Hypothalamus (tissue), 51 donors: ENCODE measurements at regions not wholly inside any gene's neighbourhood (a gene's known extent, or its start where the extent isn't known, plus 50 kb on each side); places are given as distances from the start of the nearest gene placed in this dataset.
A peak's percentile ranks its signal among the peaks of the same experiment; 100 is the strongest.

Experiments used
- DNase-seq, 51 donors: peaks; one replicate each; lab custom pipeline; 2025; lab: John Stamatoyannopoulos, UW

GRCh38 chr1:11596295-11596694 lies 57.9 kb downstream of the FBXO2 start:
- no peak for DNase-seq

GRCh38 chr1:11595285-11595684 lies 58.9 kb downstream of the FBXO2 start:
- no peak for DNase-seq

GRCh38 chr1:11594625-11595024 lies 59.6 kb downstream of the FBXO2 start:
- no peak for DNase-seq

- peak in 4 of 51 donors; percentile 1 to 21 (median 7) for DNase-seq
These were observed 60.0 kb downstream of the FBXO2 start for GRCh38 chr1:11594222-11594621.

- no peak for DNase-seq
These were observed 61.5 kb downstream of the FBXO2 start for GRCh38 chr1:11592752-11593151.

- DNase-seq: no peak
These were observed 63.8 kb downstream of the FBXO2 start for GRCh38 chr1:11590395-11590794.
